ENCODE measurements at regions not wholly inside any gene's neighbourhood (a gene's known extent, or its start where the extent isn't known, plus 50 kb on each side); places are given as distances from the start of the nearest gene placed in this dataset.

DNA sequence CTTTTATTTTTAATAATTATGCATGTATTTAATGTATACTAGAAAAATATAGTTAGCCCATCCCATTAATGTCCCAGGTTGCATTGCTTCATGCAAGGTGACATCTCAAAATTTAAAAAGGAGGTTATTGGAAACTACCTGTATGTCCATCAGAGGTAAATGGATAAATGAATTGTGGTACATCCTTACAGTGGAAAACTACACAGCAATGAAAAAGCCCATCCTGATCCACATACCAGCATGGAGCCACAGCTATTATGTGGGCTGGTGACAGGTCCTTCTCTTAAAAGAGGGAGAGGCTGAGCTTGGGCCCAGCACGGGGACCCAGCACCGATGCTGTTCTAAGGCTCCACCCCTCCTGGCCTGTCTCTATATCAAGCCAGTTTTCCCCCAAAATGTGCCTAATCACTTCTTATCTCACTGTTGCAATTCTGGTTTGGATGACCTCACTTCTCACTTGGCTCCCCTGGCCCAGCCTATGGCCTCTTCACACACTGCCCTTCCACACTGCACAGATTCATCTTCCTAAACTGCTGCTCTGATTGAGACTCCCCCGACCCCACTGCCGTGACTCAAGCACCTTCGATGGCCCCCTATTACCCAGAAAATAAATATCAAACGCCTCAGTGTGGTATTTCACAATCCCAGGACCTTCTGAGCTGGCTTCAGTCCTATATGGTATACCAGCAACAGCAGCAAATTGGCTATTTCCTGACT, 97.1 kb upstream of the NCOR2 start:
- Histone ChIP-seq H3K4me3 (ENCODE audit: low read depth in 1 of 2, low read length in 2 of 2) (no peak overlapping the region), H3K27ac (ENCODE audit: low read length) (no peak overlapping the region), H3K9me3 (ENCODE audit: control insufficient read depth in 1 of 2, low read length in 2 of 2) (peaks cover 0 to 9% of the 10 kb centered on the region in 2 donors), H3K4me1 (ENCODE audit: control insufficient read depth in 1 of 2, insufficient read depth in 2 of 2, low read length in 2 of 2) (no peaks in the 10 kb centered on the region), H3K27me3 (ENCODE audit: low read depth, low read length) (no peaks in the 10 kb centered on the region), H3K36me3 (ENCODE audit: control insufficient read depth in 1 of 2, insufficient read depth in 2 of 2, low read length in 2 of 2) (no peaks in the 10 kb centered on the region)

DNA sequence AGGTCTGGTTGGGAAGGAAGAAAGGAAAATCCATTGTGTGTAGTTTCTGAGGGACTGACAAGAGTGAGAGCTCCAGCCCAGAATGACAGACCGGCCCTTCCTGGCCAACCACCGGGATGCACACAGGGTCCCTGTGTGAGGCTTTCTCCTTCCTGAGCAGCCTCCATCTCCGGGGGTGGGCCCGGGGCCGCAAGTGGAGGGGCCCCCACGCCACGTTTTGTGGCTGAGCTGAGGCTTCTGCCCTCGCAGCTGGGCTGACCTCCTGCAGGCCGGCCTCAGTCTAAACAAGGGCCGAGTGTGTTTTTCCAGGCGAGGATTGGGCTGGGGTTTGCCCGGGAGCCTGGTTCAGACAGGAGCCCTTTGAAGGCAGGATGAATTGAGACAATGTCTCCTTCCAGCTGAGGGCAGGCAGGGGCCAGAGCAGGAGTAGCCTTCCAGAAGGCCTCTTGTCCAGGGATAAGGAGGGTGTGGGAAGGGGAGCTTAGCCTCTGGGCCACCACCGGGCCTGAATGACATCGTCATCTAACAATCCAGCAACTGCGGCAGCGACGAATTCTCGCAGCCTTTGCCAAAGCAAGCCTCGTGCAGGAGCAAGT, 96.5 kb upstream of the NCOR2 start:
- Histone ChIP-seq H3K27me3 (ENCODE audit: low read depth, low read length) (no peaks in the 10 kb centered on the region), H3K9me3 (ENCODE audit: control insufficient read depth in 1 of 2, low read length in 2 of 2) (peaks cover 0 to 9% of the 10 kb centered on the region in 2 donors), H3K27ac (ENCODE audit: low read length) (no peak overlapping the region), H3K36me3 (ENCODE audit: control insufficient read depth in 1 of 2, insufficient read depth in 2 of 2, low read length in 2 of 2) (no peaks in the 10 kb centered on the region), H3K4me3 (ENCODE audit: low read depth in 1 of 2, low read length in 2 of 2) (no peak overlapping the region), H3K4me1 (ENCODE audit: control insufficient read depth in 1 of 2, insufficient read depth in 2 of 2, low read length in 2 of 2) (no peaks in the 10 kb centered on the region)

DNA sequence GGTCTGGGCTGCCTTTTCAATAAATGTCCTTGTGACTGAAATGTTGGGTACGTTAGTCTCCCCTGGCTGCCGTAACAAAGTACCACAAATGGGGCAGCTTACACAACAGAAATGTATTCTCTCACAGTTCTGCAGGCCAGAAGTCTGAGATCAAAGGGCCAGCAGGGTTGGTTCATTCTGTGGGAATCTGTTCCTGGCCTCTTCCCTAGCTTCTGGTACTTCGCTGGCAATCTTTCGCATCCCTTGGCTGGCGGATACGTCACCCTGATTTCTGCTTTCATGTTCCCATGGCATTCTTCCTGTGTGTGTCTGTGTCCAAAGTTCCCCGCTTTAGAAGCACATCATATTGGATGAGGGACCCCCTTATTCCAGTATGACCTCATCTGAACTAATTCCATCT, 95.8 kb upstream of the NCOR2 start:
- H3K4me1 ChIP-seq (ENCODE audit: control insufficient read depth in 1 of 2, insufficient read depth in 2 of 2, low read length in 2 of 2): no peaks in the 10 kb centered on the region
- H3K36me3 ChIP-seq (ENCODE audit: control insufficient read depth in 1 of 2, insufficient read depth in 2 of 2, low read length in 2 of 2): no peaks in the 10 kb centered on the region
- H3K9me3 ChIP-seq (ENCODE audit: control insufficient read depth in 1 of 2, low read length in 2 of 2): peaks cover 0 to 9% of the 10 kb centered on the region in 2 donors
- no peaks in the 10 kb centered on the region for H3K27me3 ChIP-seq (ENCODE audit: low read depth, low read length)
- no peak overlapping the region for H3K27ac ChIP-seq (ENCODE audit: low read length)
- no peak overlapping the region for H3K4me3 ChIP-seq (ENCODE audit: low read depth in 1 of 2, low read length in 2 of 2)

DNA sequence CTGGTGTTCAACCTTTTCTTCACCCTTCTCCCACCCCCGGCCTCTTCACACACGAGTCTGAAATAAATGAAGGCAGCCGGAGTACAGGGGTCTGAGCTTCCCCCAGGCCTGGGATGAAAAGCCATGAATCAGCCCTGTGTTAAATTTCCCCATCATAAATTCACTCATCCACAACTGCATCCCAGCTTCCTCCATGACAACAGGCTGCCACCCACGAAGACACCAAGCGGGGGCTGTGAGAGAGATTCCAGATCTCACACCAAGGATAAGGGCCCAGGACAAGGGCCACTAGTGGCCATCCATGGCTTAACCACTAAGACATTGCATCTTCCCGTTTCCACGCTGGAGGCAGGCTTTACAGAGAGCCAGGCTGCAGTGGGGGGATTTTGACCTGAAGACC, 93.9 kb upstream of the NCOR2 start:
- peaks cover 0 to under 1% of the 10 kb centered on the region in 2 donors for H3K9me3 ChIP-seq (ENCODE audit: control insufficient read depth in 1 of 2, low read length in 2 of 2)
- H3K4me3 ChIP-seq (ENCODE audit: low read depth in 1 of 2, low read length in 2 of 2): no peak overlapping the region
- H3K36me3 ChIP-seq (ENCODE audit: control insufficient read depth in 1 of 2, insufficient read depth in 2 of 2, low read length in 2 of 2): no peaks in the 10 kb centered on the region
- peaks cover 0 to 3% of the 10 kb centered on the region in 2 donors for H3K4me1 ChIP-seq (ENCODE audit: control insufficient read depth in 1 of 2, insufficient read depth in 2 of 2, low read length in 2 of 2)
- no peak overlapping the region for H3K27ac ChIP-seq (ENCODE audit: low read length)
- no peaks in the 10 kb centered on the region for H3K27me3 ChIP-seq (ENCODE audit: low read depth, low read length)

DNA sequence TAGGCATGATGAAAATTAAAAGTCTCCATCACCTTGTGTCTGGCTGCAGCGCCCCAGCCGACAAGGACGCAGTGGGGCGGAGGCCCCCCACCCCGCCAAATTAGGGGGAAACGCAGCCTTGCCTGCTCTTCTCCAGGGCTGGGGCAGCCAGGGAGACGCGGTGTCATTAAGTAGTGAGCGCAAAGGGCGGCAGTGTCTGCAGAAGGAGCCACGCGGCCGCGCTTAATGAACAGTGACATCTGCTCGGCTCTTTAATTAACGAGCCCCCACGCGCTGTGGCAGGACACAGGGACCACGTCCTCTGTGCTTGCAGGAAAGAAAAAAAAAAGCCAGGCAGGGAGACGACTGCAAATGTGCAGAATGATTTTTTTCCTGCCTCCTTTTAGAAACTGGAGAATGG, 93.4 kb upstream of the NCOR2 start:
- Histone ChIP-seq H3K27ac (ENCODE audit: low read length) (no peak overlapping the region), H3K36me3 (ENCODE audit: control insufficient read depth in 1 of 2, insufficient read depth in 2 of 2, low read length in 2 of 2) (no peaks in the 10 kb centered on the region), H3K4me3 (ENCODE audit: low read depth in 1 of 2, low read length in 2 of 2) (peak overlapping the region in 1 of 2 donors; percentile 6)

DNA sequence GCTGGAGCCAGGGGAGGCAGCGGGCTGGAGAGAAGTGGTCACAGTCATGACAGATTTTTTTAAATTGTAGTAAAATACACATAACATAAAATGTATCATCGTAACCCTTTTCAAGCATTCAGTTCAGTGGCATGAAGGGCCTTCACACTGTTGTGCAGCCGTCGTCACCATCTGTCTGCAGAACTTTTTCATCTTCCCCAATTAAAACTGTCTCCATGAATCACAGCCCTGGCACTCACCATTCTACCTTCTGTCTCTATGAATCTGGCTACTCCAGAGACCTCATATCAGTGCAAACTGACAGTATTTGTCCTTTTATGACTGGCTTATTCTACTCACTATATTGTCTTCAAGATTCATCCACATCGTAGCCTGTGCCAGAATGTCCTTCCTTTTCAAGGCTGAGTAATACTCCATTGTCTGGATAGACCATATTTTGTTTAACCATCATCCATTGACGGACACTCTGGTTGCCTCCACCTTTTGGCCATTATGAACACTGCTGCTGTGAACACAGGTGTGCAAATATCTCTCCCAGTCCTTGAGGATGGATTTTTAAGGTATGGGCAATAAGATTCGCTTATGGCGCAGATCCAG, 91.5 kb upstream of the NCOR2 start:
- Histone ChIP-seq H3K36me3 (ENCODE audit: control insufficient read depth in 1 of 2, insufficient read depth in 2 of 2, low read length in 2 of 2) (no peaks in the 10 kb centered on the region), H3K9me3 (ENCODE audit: control insufficient read depth in 1 of 2, low read length in 2 of 2) (no peaks in the 10 kb centered on the region), H3K27me3 (ENCODE audit: low read depth, low read length) (no peaks in the 10 kb centered on the region), H3K4me3 (ENCODE audit: low read depth in 1 of 2, low read length in 2 of 2) (no peak overlapping the region), H3K4me1 (ENCODE audit: control insufficient read depth in 1 of 2, insufficient read depth in 2 of 2, low read length in 2 of 2) (peaks cover 10 to 17% of the 10 kb centered on the region in 2 donors), H3K27ac (ENCODE audit: low read length) (no peak overlapping the region)

More for the DNA sequence above, 93.4 kb upstream of the NCOR2 start:
- H3K27me3 ChIP-seq (ENCODE audit: low read depth, low read length): no peaks in the 10 kb centered on the region
- no peaks in the 10 kb centered on the region for H3K9me3 ChIP-seq (ENCODE audit: control insufficient read depth in 1 of 2, low read length in 2 of 2)
- H3K4me1 ChIP-seq (ENCODE audit: control insufficient read depth in 1 of 2, insufficient read depth in 2 of 2, low read length in 2 of 2): peaks cover 4 to 7% of the 10 kb centered on the region in 2 donors

DNA sequence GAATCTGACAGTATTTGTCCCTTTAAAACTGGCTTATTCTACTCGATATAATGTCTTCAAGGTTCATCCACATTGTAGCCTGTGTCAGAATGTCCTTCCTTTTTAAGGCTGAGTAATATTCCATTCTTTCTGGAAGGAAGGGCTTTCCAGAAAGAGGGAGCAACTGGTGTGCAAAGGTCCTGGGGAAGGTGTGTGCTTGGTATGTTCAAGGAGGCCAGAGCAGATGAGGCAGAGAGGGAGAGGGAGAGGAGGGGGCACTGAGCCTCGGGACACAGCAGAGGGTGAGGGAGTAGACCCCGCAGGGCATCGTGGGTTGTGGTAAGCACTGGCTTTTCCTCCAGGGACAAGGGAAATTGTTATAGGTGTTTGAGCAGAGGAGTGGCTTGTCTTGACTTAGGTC, 90.9 kb upstream of the NCOR2 start:
- Histone ChIP-seq H3K4me3 (ENCODE audit: low read depth in 1 of 2, low read length in 2 of 2) (no peak overlapping the region), H3K36me3 (ENCODE audit: control insufficient read depth in 1 of 2, insufficient read depth in 2 of 2, low read length in 2 of 2) (no peaks in the 10 kb centered on the region), H3K9me3 (ENCODE audit: control insufficient read depth in 1 of 2, low read length in 2 of 2) (no peaks in the 10 kb centered on the region), H3K4me1 (ENCODE audit: control insufficient read depth in 1 of 2, insufficient read depth in 2 of 2, low read length in 2 of 2) (peaks cover 10 to 17% of the 10 kb centered on the region in 2 donors), H3K27me3 (ENCODE audit: low read depth, low read length) (no peaks in the 10 kb centered on the region), H3K27ac (ENCODE audit: low read length) (no peak overlapping the region)

DNA sequence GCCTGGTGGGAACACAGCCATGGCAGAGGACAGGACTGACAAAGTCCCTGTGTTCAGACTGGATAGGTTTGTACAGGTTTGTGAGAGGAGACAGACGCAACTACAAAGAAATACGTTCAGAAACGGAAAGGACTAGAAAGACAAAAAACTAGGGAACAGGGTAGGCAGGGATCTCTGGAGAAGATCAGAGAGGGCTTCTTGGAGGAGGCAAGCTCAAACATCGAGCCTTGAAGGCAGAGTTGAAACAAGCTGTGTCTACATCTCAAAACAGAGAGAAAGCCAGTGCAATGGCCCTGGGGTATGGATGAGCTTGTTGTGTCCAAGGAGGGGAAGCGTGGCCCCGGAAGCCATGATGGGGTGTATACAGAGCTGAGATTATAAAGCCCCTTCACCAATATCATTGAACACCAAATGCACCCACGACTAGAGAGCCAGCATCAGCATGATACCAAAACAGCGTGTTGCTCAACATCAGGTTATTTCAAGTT, 89.6 kb upstream of the NCOR2 start:
- no peak overlapping the region for H3K27ac ChIP-seq (ENCODE audit: low read length)
- no peaks in the 10 kb centered on the region for H3K27me3 ChIP-seq (ENCODE audit: low read depth, low read length)
- H3K9me3 ChIP-seq (ENCODE audit: control insufficient read depth in 1 of 2, low read length in 2 of 2): no peaks in the 10 kb centered on the region
- no peak overlapping the region for H3K4me3 ChIP-seq (ENCODE audit: low read depth in 1 of 2, low read length in 2 of 2)
- H3K4me1 ChIP-seq (ENCODE audit: control insufficient read depth in 1 of 2, insufficient read depth in 2 of 2, low read length in 2 of 2): peaks cover 10 to 20% of the 10 kb centered on the region in 2 donors
- H3K36me3 ChIP-seq (ENCODE audit: control insufficient read depth in 1 of 2, insufficient read depth in 2 of 2, low read length in 2 of 2): no peaks in the 10 kb centered on the region

DNA sequence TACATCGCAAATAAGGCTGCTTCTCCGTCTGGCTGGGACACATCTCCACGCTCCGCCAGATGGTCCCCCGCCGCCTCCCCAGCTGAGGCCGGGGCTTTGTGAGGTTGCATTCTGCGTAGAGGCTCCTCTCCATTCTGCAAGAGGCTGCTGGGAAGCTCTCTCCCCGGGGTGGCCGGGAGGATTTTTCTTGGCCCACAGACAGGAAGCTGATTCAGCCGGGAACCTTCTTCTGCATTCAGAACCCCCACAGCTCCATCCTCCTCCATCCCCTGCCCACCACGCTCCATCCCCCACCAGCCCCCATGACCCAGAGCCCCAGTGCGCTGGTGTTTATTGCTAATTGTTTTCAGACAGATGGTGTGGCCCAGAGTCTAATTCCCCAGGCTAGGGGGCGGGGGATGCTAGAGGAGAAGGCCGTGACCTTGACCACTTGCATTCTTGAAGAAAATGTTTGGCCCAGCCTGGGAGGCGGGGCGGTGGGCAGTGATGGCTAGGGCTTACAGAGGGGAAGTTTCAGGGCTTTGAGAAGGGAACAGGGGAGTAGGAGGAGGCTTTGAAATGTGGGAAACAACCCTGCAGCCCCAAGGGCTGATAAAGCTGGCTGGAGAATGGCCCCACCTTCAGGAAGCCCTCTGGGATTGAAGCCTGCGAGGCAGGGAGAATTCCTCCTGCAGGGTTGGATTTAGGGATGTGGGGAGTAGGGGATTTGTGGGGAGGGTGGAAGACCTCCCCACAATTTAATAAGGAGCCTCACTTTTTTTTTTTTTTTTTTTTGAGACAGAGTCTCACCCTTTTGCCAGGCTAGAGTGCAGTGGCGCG, 88.5 kb upstream of the NCOR2 start:
- H3K4me3 ChIP-seq (ENCODE audit: low read depth in 1 of 2, low read length in 2 of 2): peak overlapping the region in 1 of 2 donors; percentile 23
- H3K9me3 ChIP-seq (ENCODE audit: control insufficient read depth in 1 of 2, low read length in 2 of 2): no peaks in the 10 kb centered on the region
- H3K4me1 ChIP-seq (ENCODE audit: control insufficient read depth in 1 of 2, insufficient read depth in 2 of 2, low read length in 2 of 2): peaks cover 10 to 24% of the 10 kb centered on the region in 2 donors
- peak overlapping the region; percentile 77 for H3K27ac ChIP-seq (ENCODE audit: low read length)
- H3K27me3 ChIP-seq (ENCODE audit: low read depth, low read length): no peaks in the 10 kb centered on the region
- no peaks in the 10 kb centered on the region for H3K36me3 ChIP-seq (ENCODE audit: control insufficient read depth in 1 of 2, insufficient read depth in 2 of 2, low read length in 2 of 2)

DNA sequence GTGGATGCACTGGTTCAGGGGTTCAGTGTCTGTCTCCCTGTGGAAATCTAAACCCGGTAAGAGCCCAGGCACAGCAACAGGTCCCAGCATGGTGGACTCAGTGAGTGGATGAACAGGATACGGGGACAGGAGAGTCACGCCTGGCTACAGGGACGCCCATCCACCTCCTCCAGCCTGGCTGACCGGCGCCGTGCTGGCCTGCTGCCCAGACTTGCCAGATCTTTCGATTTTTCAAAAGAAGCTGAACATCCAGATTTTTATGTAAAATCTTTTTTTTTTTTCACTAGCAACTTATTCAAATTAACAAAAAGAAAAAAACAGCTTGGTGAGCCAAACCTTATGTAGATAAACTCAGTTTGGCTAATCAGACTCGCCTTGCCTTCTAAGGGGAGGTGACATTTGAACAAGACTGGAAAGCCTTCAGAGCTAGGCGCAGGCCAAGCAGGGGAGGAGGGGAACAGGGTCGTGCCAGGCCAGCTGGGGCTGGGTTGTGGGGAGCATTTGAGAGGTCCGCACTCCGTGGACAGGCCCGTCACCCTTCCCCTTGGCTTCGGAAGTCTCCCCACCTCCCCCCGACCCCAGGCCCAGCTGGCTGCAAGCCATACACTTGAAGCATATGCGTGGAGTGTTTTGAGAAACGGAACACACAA, 87.8 kb upstream of the NCOR2 start:
- Histone ChIP-seq H3K36me3 (ENCODE audit: control insufficient read depth in 1 of 2, insufficient read depth in 2 of 2, low read length in 2 of 2) (no peaks in the 10 kb centered on the region), H3K4me1 (ENCODE audit: control insufficient read depth in 1 of 2, insufficient read depth in 2 of 2, low read length in 2 of 2) (peaks cover 10 to 24% of the 10 kb centered on the region in 2 donors), H3K9me3 (ENCODE audit: control insufficient read depth in 1 of 2, low read length in 2 of 2) (no peaks in the 10 kb centered on the region), H3K27ac (ENCODE audit: low read length) (peak overlapping the region; percentile 77), H3K4me3 (ENCODE audit: low read depth in 1 of 2, low read length in 2 of 2) (peak overlapping the region in 1 of 2 donors; percentile 23), H3K27me3 (ENCODE audit: low read depth, low read length) (no peaks in the 10 kb centered on the region)
